Hypothalamus (tissue), 51 donors: ENCODE measurements at regions not wholly inside any gene's neighbourhood (a gene's known extent, or its start where the extent isn't known, plus 50 kb on each side); places are given as distances from the start of the nearest gene placed in this dataset.
A peak's percentile ranks its signal among the peaks of the same experiment; 100 is the strongest.

Experiments used
- DNase-seq, 51 donors: peaks; one replicate each; lab custom pipeline; 2025; lab: John Stamatoyannopoulos, UW

GRCh38 chr16:73396556-73396955, 348.6 kb upstream of the ZFHX3 start:
- no peak for DNase-seq

- DNase-seq, result no peak
These were observed 343.0 kb upstream of the ZFHX3 start for GRCh38 chr16:73390936-73391335.

GRCh38 chr16:73390491-73390890, 342.6 kb upstream of the ZFHX3 start:
- DNase-seq, result no peak

- no peak for DNase-seq
These were observed 341.2 kb upstream of the ZFHX3 start for GRCh38 chr16:73389085-73389484.

- DNase-seq, result no peak
These were observed 340.1 kb upstream of the ZFHX3 start for GRCh38 chr16:73387979-73388378.

- no peak for DNase-seq
These were observed 337.8 kb upstream of the ZFHX3 start for GRCh38 chr16:73385696-73386095.

GRCh38 chr16:73384506-73385089, 336.7 kb upstream of the ZFHX3 start:
- DNase-seq, result no peak

GRCh38 chr16:73383988-73384365, 336.0 kb upstream of the ZFHX3 start:
- DNase-seq, result no peak

- peak in 16 of 51 donors; percentile 3 to 33 (median 16) for DNase-seq
These were observed 335.5 kb upstream of the ZFHX3 start for GRCh38 chr16:73383195-73383987.

- DNase-seq, result no peak
These were observed 330.5 kb upstream of the ZFHX3 start for GRCh38 chr16:73378471-73378870.

GRCh38 chr16:73371584-73372319, 323.8 kb upstream of the ZFHX3 start:
- DNase-seq, result no peak

GRCh38 chr16:73369851-73370250, 321.9 kb upstream of the ZFHX3 start:
- DNase-seq, result no peak

- DNase-seq, result no peak
These were observed 320.8 kb upstream of the ZFHX3 start for GRCh38 chr16:73368715-73369114.

GRCh38 chr16:73365016-73365551, 317.2 kb upstream of the ZFHX3 start:
- peak in 1 of 51 donors; percentile 0 for DNase-seq

GRCh38 chr16:73364413-73364812, 316.5 kb upstream of the ZFHX3 start:
- DNase-seq, result no peak

GRCh38 chr16:73361061-73361460, 313.1 kb upstream of the ZFHX3 start:
- DNase-seq, result no peak

GRCh38 chr16:73356401-73357079, 308.6 kb upstream of the ZFHX3 start:
- DNase-seq, result no peak

- peak in 4 of 51 donors; percentile 2 to 11 (median 4) for DNase-seq
These were observed 308.1 kb upstream of the ZFHX3 start for GRCh38 chr16:73355981-73356380.

GRCh38 chr16:73354434-73354833, 306.5 kb upstream of the ZFHX3 start:
- DNase-seq, result no peak

- no peak for DNase-seq
These were observed 303.0 kb upstream of the ZFHX3 start for GRCh38 chr16:73350707-73351452.
